Heart right ventricle (tissue), 16 donors: ENCODE measurements at regions not wholly inside any gene's neighbourhood (a gene's known extent, or its start where the extent isn't known, plus 50 kb on each side); places are given as distances from the start of the nearest gene placed in this dataset.
"Not testable (repeated sequence)": the region's sequence is repeated elsewhere in the genome, so short reads cannot be mapped to it uniquely, and the experiment has no call there.

Source experiments
- ATAC-seq, 8 donors: fragments of 200-7000 bp; cut with Tn5 transposase; one replicate each; pipeline ENCODE4 v1.9.1; 2020; ENCODE audit warnings: mild to moderate bottlenecking in 8 of 8, moderate library complexity in 8 of 8, moderate number of reproducible peaks in 1 of 8
- DNase-seq, 2 donors: peaks; one replicate each; pipeline ENCODE4 v3.0.0-alpha.2; 2020
- H3K27ac ChIP-seq, 10 donors: fragments of 200-600 bp; sonication (generic) in 2 of 10; one replicate each; pipeline versions ENCODE4 v1.5.0 to v1.8.0; 2020 to 2022; ENCODE audit warnings: mild to moderate bottlenecking in 3 of 10
- H3K27me3 ChIP-seq, 7 donors: fragments of 200-600 bp; one replicate each; pipeline ENCODE4 v1.8.0; 2021 to 2022; ENCODE audit warnings: mild to moderate bottlenecking in 2 of 7
- H3K36me3 ChIP-seq, 9 donors: fragments of 200-600 bp; sonication (generic) in 1 of 9; one replicate each; pipeline versions ENCODE4 v1.5.0 to v1.8.0; 2020 to 2022; ENCODE audit warnings: mild to moderate bottlenecking in 2 of 9
- H3K4me1 ChIP-seq, 9 donors: fragments of 200-600 bp; sonication (generic) in 1 of 9; one replicate each; pipeline versions ENCODE4 v1.5.0 to v1.8.0; 2020 to 2022; ENCODE audit warnings: mild to moderate bottlenecking in 4 of 9
- H3K4me3 ChIP-seq, 10 donors: fragments of 200-600 bp; sonication (generic) in 2 of 10; one replicate each; pipeline versions ENCODE4 v1.5.0 to v1.8.0; 2020 to 2022; ENCODE audit warnings: mild to moderate bottlenecking in 7 of 10, moderate library complexity in 2 of 10
- H3K9me3 ChIP-seq, 11 donors: fragments of 200-600 bp in 10 of 11; sonication (generic) in 2 of 11; one replicate each; pipeline versions ENCODE4 v1.5.0 to v1.8.0; 2013 to 2022; ENCODE audit warnings: mild to moderate bottlenecking in 2 of 11, control low read depth in 1 of 11, moderate library complexity in 1 of 11
- CTCF ChIP-seq, 9 donors: fragments of 200-600 bp; sonication (generic) in 2 of 9; IDR thresholded peaks; one replicate each; pipeline versions ENCODE4 v1.5.0 to v1.8.0; 2021 to 2022; ENCODE audit warnings: antibody characterized with exemption in 9 of 9, mild to moderate bottlenecking in 5 of 9, moderate library complexity in 1 of 9
- WGBS, 2 donors: extraction: QIAGEN DNeasy Blood & Tissue Kit; methylation state at CpG; one replicate each; pipeline ENCODE4 v1.1.7; 2013; ENCODE audit warnings: inconsistent platforms in 1 of 2; 5-methylcytosine and 5-hydroxymethylcytosine counted together
- intact Hi-C, 10 donors: fragments of 100-400 bp; cut with DNase I; formaldehyde crosslinking; loops; one replicate each; pipeline versions ENCODE4 v1.11.1 to v1.14.2; 2022
- donor health status: Arrhythmogenic right ventricular cardiomyopathy.
- donor health status: ischemic (EF 13 %, LVEDD 7.1; RV severe dilation, severe dysfunction).
- donor health status: healthy with polysubstance abuse.
- donor health status: DM: no; HTN: yes; CAD: no.
- donor health status: DM: no; HTN: no; CAD: no.
- donor health status: ischemic (EF 25% LVEDD 6.9; RV normal size, moderate dysfunction).
- donor health status: ischemic (EF 25% LVEDD 5.7; RV mildly dilated, moderate dysfunction).
- donor health status: healthy.
- donor health status: DM: yes; HTN: yes; CAD: no.
- donor health status: Ischemic cardiomyopathy.
- donor health status: ischemic (EF 35%, LVEDD 5.7; RV mildly dilated, moderate dysfunction).
- donor health status: nonischemic (EF 11% LVEDD 7.7; RV severe dilation, severe dysfunction).
- donor health status: DM: yes; HTN: yes; CAD: no.
- donor health status: PGD.
- donor health status: ischemic (EF 29% LVEDD 5.4; RV normal size, mild dysfunction).
- donor health status: nonischemic (EF 23%, LVEDD 6.1; RV moderate dilation, normal function).

GRCh38 chr10:53667063-53667462 lies 894.5 kb upstream of the MBL2 start:
- no peak for TF ChIP-seq CTCF (IDR thresholded peaks at IDR 0.05)
- no peak for ATAC-seq
- Histone ChIP-seq H3K4me1 (no peaks in the 10 kb centered on the region), H3K27me3 (no peaks in the 10 kb centered on the region), H3K4me3 (no peak overlapping the region), H3K36me3 (no peaks in the 10 kb centered on the region), H3K9me3 (peaks cover 0 to 47% (median 9%) of the 10 kb centered on the region in 11 donors), H3K27ac (no peak overlapping the region)
- 92 to 99% methylated on average over 2 of the region's 2 CpGs for WGBS, 2 donors
- intact Hi-C loops: no loop called here
- DNase-seq: no peak

GRCh38 chr10:53664282-53665019 lies 891.9 kb upstream of the MBL2 start:
- Histone ChIP-seq H3K4me1 (no peaks in the 10 kb centered on the region), H3K4me3 (no peak overlapping the region), H3K27ac (no peak overlapping the region), H3K9me3 (peaks cover 0 to 33% (median 2%) of the 10 kb centered on the region in 11 donors), H3K36me3 (no peaks in the 10 kb centered on the region), H3K27me3 (no peaks in the 10 kb centered on the region)
- DNase-seq: no peak
- no peak for TF ChIP-seq CTCF (IDR thresholded peaks at IDR 0.05)
- ATAC-seq: no peak
- intact Hi-C loops: no loop called here
- 22 to 23% methylated on average over 5 of the region's 5 CpGs for WGBS, 2 donors

- no peaks in the 10 kb centered on the region for H3K36me3 ChIP-seq
- ATAC-seq: no peak
- TF ChIP-seq CTCF (IDR thresholded peaks at IDR 0.05): no peak
- no peaks in the 10 kb centered on the region for H3K4me1 ChIP-seq
- H3K27ac ChIP-seq: no peak overlapping the region
- peaks cover 0 to 4% (median 0%) of the 10 kb centered on the region in 11 donors for H3K9me3 ChIP-seq
- 95 to 96% methylated on average over 6 of the region's 6 CpGs for WGBS, 2 donors
- no peak overlapping the region for H3K4me3 ChIP-seq
- DNase-seq: no peak
- intact Hi-C loops: no loop called here
- H3K27me3 ChIP-seq: no peaks in the 10 kb centered on the region
Measured at GRCh38 chr10:53650794-53651193, 878.2 kb upstream of the MBL2 start.

GRCh38 chr10:53647221-53647620 lies 874.6 kb upstream of the MBL2 start:
- H3K27ac ChIP-seq, DNase-seq, H3K4me1 ChIP-seq, H3K27me3 ChIP-seq, H3K36me3 ChIP-seq, intact Hi-C loops, ATAC-seq, H3K4me3 ChIP-seq: not testable (repeated sequence)
- H3K9me3 ChIP-seq: peaks cover 0 to 11% (median 0%) of the 10 kb centered on the region in 11 donors
- 77 to 85% methylated on average over 8 of the region's 8 CpGs for WGBS, 2 donors

- WGBS, 2 donors: 56 to 62% methylated on average over 8 of the region's 8 CpGs
- Histone ChIP-seq H3K27ac (no peak overlapping the region), H3K4me1 (no peaks in the 10 kb centered on the region), H3K4me3 (no peak overlapping the region), H3K27me3 (no peaks in the 10 kb centered on the region), H3K36me3 (no peaks in the 10 kb centered on the region), H3K9me3 (peaks cover 0 to 11% (median 0%) of the 10 kb centered on the region in 11 donors)
- no peak for TF ChIP-seq CTCF (IDR thresholded peaks at IDR 0.05)
- intact Hi-C loops: no loop called here
- DNase-seq: no peak
- ATAC-seq: no peak
Measured at GRCh38 chr10:53646525-53646924, 873.9 kb upstream of the MBL2 start.
